ENCODE measurements at regions not wholly inside any gene's neighbourhood (a gene's known extent, or its start where the extent isn't known, plus 50 kb on each side); places are given as distances from the start of the nearest gene placed in this dataset.

DNA sequence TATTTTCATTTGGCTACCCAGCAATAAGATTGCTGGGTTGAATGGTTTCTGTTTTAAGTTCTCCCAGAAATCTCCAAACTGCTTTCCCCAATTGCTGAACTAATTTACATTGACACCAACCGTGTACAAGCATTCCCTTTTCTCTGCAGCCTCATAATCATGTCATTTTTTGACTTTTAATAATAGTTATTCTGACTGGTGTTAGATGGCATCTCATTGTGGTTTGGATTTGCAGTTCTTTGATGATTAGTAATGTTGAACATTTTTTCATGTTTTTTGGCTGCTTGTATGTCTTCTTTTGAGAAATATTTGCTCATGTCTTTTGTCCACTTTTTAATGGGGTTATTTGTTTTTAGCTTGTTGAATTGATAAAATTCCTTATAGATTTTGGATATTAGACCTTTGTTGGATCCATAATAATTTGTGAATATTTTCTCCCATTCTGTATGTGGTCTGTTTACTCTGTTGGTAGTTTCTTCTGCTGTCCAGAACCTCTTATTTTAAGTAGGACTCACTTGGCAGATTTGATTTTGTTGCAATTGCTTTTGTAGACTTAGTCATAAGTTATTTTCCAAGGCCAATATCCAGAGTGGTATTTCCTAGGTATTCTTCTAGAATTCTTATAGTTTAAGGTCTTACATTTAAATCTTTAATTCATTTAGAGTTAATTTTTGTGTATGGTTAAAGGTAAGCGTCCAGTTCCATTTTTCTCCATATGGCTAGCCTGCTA is 793.7 kb downstream of the BRINP1 start:
- no peak for DNase-seq (ENCODE audit: low read depth in 1 of 2, low spot score in 1 of 2)
- Histone ChIP-seq H3K27me3 (ENCODE audit: insufficient read depth, poor library complexity, severe bottlenecking) (no peaks in the 10 kb centered on the region), H3K4me3 (replicated peaks; ENCODE audit: insufficient read depth, low read length) (no peak overlapping the region), H3K27ac (replicated peaks) (no peak overlapping the region)
- TF ChIP-seq, protein P1, sequence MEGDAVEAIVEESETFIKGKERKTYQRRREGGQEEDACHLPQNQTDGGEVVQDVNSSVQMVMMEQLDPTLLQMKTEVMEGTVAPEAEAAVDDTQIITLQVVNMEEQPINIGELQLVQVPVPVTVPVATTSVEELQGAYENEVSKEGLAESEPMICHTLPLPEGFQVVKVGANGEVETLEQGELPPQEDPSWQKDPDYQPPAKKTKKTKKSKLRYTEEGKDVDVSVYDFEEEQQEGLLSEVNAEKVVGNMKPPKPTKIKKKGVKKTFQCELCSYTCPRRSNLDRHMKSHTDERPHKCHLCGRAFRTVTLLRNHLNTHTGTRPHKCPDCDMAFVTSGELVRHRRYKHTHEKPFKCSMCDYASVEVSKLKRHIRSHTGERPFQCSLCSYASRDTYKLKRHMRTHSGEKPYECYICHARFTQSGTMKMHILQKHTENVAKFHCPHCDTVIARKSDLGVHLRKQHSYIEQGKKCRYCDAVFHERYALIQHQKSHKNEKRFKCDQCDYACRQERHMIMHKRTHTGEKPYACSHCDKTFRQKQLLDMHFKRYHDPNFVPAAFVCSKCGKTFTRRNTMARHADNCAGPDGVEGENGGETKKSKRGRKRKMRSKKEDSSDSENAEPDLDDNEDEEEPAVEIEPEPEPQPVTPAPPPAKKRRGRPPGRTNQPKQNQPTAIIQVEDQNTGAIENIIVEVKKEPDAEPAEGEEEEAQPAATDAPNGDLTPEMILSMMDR (IDR thresholded peaks at IDR 0.05; ENCODE audit: insufficient read depth, low read length) = no peak
- TF ChIP-seq POLR2AphosphoS5 (IDR thresholded peaks at IDR 0.05; ENCODE audit: low read depth) = no peak
- TF ChIP-seq, protein P2, sequence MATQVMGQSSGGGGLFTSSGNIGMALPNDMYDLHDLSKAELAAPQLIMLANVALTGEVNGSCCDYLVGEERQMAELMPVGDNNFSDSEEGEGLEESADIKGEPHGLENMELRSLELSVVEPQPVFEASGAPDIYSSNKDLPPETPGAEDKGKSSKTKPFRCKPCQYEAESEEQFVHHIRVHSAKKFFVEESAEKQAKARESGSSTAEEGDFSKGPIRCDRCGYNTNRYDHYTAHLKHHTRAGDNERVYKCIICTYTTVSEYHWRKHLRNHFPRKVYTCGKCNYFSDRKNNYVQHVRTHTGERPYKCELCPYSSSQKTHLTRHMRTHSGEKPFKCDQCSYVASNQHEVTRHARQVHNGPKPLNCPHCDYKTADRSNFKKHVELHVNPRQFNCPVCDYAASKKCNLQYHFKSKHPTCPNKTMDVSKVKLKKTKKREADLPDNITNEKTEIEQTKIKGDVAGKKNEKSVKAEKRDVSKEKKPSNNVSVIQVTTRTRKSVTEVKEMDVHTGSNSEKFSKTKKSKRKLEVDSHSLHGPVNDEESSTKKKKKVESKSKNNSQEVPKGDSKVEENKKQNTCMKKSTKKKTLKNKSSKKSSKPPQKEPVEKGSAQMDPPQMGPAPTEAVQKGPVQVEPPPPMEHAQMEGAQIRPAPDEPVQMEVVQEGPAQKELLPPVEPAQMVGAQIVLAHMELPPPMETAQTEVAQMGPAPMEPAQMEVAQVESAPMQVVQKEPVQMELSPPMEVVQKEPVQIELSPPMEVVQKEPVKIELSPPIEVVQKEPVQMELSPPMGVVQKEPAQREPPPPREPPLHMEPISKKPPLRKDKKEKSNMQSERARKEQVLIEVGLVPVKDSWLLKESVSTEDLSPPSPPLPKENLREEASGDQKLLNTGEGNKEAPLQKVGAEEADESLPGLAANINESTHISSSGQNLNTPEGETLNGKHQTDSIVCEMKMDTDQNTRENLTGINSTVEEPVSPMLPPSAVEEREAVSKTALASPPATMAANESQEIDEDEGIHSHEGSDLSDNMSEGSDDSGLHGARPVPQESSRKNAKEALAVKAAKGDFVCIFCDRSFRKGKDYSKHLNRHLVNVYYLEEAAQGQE (IDR thresholded peaks at IDR 0.05; ENCODE audit: insufficient replicate concordance, low read depth) = no peak
- no peak for TF ChIP-seq SPI1 (IDR thresholded peaks at IDR 0.05; ENCODE audit: borderline replicate concordance, low read depth)
- TF ChIP-seq GABPA (IDR thresholded peaks at IDR 0.05; ENCODE audit: low read depth) = no peak

DNA sequence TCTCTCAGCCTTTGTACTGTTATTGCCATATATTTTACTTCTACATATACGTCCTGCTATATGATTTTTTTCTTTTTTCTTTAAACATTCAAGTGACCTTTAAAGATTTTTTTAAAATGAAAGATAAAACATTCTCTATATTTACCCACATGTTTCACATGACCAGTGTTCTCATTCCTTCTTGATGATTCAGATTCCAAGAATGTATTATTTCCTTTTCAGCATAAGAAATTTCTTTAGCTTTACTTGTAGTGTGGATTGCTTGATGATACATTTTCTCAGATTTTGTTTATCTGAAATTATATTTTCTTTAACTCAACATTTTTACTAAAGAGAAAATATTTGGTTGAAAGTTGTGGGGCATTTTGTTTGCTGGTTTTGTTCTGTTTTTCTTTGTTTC is 792.1 kb downstream of the BRINP1 start:
- no peak for DNase-seq (ENCODE audit: low read depth in 1 of 2, low spot score in 1 of 2)
- H3K4me3 ChIP-seq (replicated peaks; ENCODE audit: insufficient read depth, low read length) = no peak overlapping the region
- TF ChIP-seq POLR2AphosphoS5 (IDR thresholded peaks at IDR 0.05; ENCODE audit: low read depth) = no peak
- TF ChIP-seq, protein P2 (IDR thresholded peaks at IDR 0.05; ENCODE audit: insufficient replicate concordance, low read depth) = no peak
- no peak for TF ChIP-seq SPI1 (IDR thresholded peaks at IDR 0.05; ENCODE audit: borderline replicate concordance, low read depth)
- no peak for TF ChIP-seq GABPA (IDR thresholded peaks at IDR 0.05; ENCODE audit: low read depth)
- no peak overlapping the region for H3K27ac ChIP-seq (replicated peaks)
- H3K27me3 ChIP-seq (ENCODE audit: insufficient read depth, poor library complexity, severe bottlenecking) = no peaks in the 10 kb centered on the region

DNA sequence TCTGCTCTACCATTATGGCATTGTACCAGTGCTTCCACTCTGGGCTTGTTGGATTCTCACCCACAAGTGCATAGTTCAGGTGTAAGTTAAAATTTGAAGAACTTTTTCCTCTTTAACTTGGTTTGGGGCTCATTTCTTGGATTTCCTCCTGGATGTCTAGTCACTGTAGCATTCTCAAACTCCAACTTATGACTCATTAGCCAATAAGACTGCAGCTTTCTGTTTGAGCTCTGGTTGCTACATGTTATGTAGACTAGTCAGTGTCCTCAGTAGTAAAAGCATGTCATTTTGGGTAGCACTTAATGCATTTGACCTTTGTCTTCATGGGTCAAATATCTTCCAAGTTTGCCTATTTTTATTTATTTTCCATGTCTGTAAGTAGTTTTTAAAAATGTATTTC is 790.8 kb downstream of the BRINP1 start:
- TF ChIP-seq SPI1 (IDR thresholded peaks at IDR 0.05; ENCODE audit: borderline replicate concordance, low read depth) = no peak
- TF ChIP-seq, protein P2 (IDR thresholded peaks at IDR 0.05; ENCODE audit: insufficient replicate concordance, low read depth) = no peak
- no peak for TF ChIP-seq GABPA (IDR thresholded peaks at IDR 0.05; ENCODE audit: low read depth)
- TF ChIP-seq, protein P1 (IDR thresholded peaks at IDR 0.05; ENCODE audit: insufficient read depth, low read length) = no peak
- no peak for TF ChIP-seq POLR2AphosphoS5 (IDR thresholded peaks at IDR 0.05; ENCODE audit: low read depth)
- no peak overlapping the region for H3K27ac ChIP-seq (replicated peaks)
- no peak overlapping the region for H3K4me3 ChIP-seq (replicated peaks; ENCODE audit: insufficient read depth, low read length)
- H3K27me3 ChIP-seq (ENCODE audit: insufficient read depth, poor library complexity, severe bottlenecking) = no peaks in the 10 kb centered on the region
- DNase-seq (ENCODE audit: low read depth in 1 of 2, low spot score in 1 of 2) = no peak

Data from HL-60 (cell line).